ENCODE measurements at regions not wholly inside any gene's neighbourhood (a gene's known extent, or its start where the extent isn't known, plus 50 kb on each side); places are given as distances from the start of the nearest gene placed in this dataset.

DNA sequence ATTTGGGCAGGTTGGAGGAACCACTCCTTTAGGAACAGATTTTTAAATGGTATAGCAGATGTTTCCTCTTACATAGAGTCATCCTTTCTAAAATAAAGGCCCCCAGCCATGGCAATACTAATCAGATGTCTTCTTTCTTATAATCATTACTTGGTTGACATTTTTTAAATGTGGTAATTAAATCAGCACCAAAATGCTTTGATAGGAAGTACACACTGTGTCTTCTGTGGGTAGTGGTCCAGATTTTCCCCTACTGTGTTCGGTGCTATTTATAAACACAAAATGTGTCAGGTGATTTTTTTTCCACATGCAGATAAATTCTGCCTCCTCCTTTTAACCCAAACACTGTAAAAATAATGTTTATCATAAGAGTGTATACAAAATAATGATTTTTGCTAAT is 200.9 kb upstream of the DTNA start:
- Mint-ChIP-seq H3K4me1 (no peaks in the 10 kb centered on the region), H3K4me3 (no peak overlapping the region), H3K27ac (no peak overlapping the region), H3K9me3 (no peaks in the 10 kb centered on the region), H3K36me3 (peaks cover 4% of the 10 kb centered on the region), H3K27me3 (ENCODE audit: low read depth) (no peaks in the 10 kb centered on the region)
- no peak for TF ChIP-seq CTCF (IDR thresholded peaks at IDR 0.05; ENCODE audit: unreplicated experiment)
- no peak for DNase-seq (ENCODE audit: low spot score in 2 of 2, unreplicated experiment in 2 of 2)

- Mint-ChIP-seq H3K36me3 (peaks cover 2% of the 10 kb centered on the region), H3K4me3 (no peak overlapping the region), H3K27me3 (ENCODE audit: low read depth) (no peaks in the 10 kb centered on the region), H3K9me3 (peaks cover under 1% of the 10 kb centered on the region), H3K4me1 (no peaks in the 10 kb centered on the region), H3K27ac (no peak overlapping the region)
- DNase-seq (ENCODE audit: low spot score in 2 of 2, unreplicated experiment in 2 of 2), result no peak
- no peak for TF ChIP-seq CTCF (IDR thresholded peaks at IDR 0.05; ENCODE audit: unreplicated experiment)
These were observed 200.1 kb upstream of the DTNA start for GRCh38 chr18:34509879-34510586.

DNA sequence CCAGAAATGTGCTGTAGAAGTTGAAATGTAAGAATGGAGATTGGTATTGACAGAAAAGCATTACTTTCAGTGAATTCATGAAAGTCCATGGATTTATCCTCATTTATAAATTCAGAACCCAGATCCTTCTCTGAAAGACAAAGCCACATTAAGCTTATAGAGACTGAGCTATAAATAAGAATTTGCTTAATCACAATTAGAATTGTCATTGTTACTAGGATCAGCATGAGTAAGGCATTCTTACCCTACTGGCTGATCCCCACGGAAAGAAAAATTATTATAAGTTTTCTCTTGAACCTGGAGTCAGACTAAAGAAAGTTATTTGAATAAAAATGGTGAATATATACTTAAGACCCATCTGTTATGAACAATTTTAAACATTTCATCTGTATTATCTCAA is 199.2 kb upstream of the DTNA start:
- no peak for DNase-seq (ENCODE audit: low spot score in 2 of 2, unreplicated experiment in 2 of 2)
- no peak overlapping the region for H3K4me3 Mint-ChIP-seq
- no peak for TF ChIP-seq CTCF (IDR thresholded peaks at IDR 0.05; ENCODE audit: unreplicated experiment)
- H3K9me3 Mint-ChIP-seq, result peaks cover 10% of the 10 kb centered on the region
- peaks cover 2% of the 10 kb centered on the region for H3K36me3 Mint-ChIP-seq
- H3K4me1 Mint-ChIP-seq, result no peaks in the 10 kb centered on the region
- H3K27ac Mint-ChIP-seq, result no peak overlapping the region
- no peaks in the 10 kb centered on the region for H3K27me3 Mint-ChIP-seq (ENCODE audit: low read depth)

DNA sequence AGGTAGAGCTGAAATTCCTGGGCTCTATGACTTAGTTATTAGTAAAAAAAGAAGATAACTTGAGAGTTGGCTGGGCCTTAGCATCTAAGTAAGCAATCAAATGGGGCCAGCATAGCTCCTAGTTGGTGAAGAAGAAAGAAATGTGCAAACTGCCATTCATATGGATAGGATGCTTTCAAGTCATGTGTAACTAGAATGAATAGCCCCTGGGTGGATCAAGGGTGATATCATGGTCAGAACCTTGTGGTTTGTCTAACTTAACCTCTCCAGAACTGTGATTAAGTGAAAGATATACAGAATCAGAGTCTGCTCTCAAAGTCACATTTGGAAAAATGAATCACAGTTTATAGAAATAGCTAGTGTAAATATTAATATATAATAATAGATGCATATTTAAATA is 198.7 kb upstream of the DTNA start:
- Mint-ChIP-seq H3K27ac (no peak overlapping the region), H3K27me3 (ENCODE audit: low read depth) (no peaks in the 10 kb centered on the region)

GRCh38 chr18:34511879-34512278 is 198.2 kb upstream of the DTNA start:
- peaks cover 2% of the 10 kb centered on the region for H3K36me3 Mint-ChIP-seq
- DNase-seq (ENCODE audit: low spot score in 2 of 2, unreplicated experiment in 2 of 2), result no peak
- peaks cover 17% of the 10 kb centered on the region for H3K9me3 Mint-ChIP-seq
- no peaks in the 10 kb centered on the region for H3K27me3 Mint-ChIP-seq (ENCODE audit: low read depth)
- TF ChIP-seq CTCF (IDR thresholded peaks at IDR 0.05; ENCODE audit: unreplicated experiment), result no peak
- H3K27ac Mint-ChIP-seq, result no peak overlapping the region
- H3K4me3 Mint-ChIP-seq, result no peak overlapping the region
- H3K4me1 Mint-ChIP-seq, result no peaks in the 10 kb centered on the region

More for the DNA sequence above, 198.7 kb upstream of the DTNA start:
- Mint-ChIP-seq H3K36me3 (peaks cover 2% of the 10 kb centered on the region), H3K4me3 (no peak overlapping the region), H3K4me1 (no peaks in the 10 kb centered on the region), H3K9me3 (peaks cover 13% of the 10 kb centered on the region)
- no peak for TF ChIP-seq CTCF (IDR thresholded peaks at IDR 0.05; ENCODE audit: unreplicated experiment)
- no peak for DNase-seq (ENCODE audit: low spot score in 2 of 2, unreplicated experiment in 2 of 2)

Measured in mesothelial cell of epicardium (in vitro differentiated cells).